DND-41 (cell line): ENCODE measurements at regions not wholly inside any gene's neighbourhood (a gene's known extent, or its start where the extent isn't known, plus 50 kb on each side); places are given as distances from the start of the nearest gene placed in this dataset.
A peak's percentile ranks its signal among the peaks of the same experiment; 100 is the strongest.

Source experiments
- ATAC-seq: fragments of 200-7000 bp; cut with Tn5 transposase; 3 replicates; pipeline ENCODE4 v1.9.1; 2021; ENCODE audit warnings: low read depth; ENCODE audit not compliant: insufficient read depth
- DNase-seq: peaks from one replicate; pipeline ENCODE4 v3.0.0-alpha.2; 2020
- H2AFZ ChIP-seq: 2 replicates; pipeline ENCODE4 v1.6.0; 2012; ENCODE audit warnings: low read depth, low read length
- H3K27ac ChIP-seq: 2 replicates; pipeline ENCODE4 v1.5.1; 2012; ENCODE audit warnings: low read length, inconsistent platforms
- H3K27me3 ChIP-seq: fragments of 200-600 bp; sonication (generic); 2 replicates; pipeline ENCODE4 v1.6.0; 2012; ENCODE audit warnings: low read length, mild to moderate bottlenecking, inconsistent platforms; ENCODE audit not compliant: insufficient read depth, poor library complexity
- H3K36me3 ChIP-seq: 2 replicates; pipeline ENCODE4 v1.5.1; 2012; ENCODE audit warnings: low read length, inconsistent platforms; ENCODE audit not compliant: insufficient read depth
- H3K4me1 ChIP-seq: 2 replicates; pipeline ENCODE4 v1.5.1; 2012; ENCODE audit warnings: mild to moderate bottlenecking, low read length; ENCODE audit not compliant: insufficient read depth
- H3K4me2 ChIP-seq: 2 replicates; pipeline ENCODE4 v1.6.0; 2012; ENCODE audit warnings: mild to moderate bottlenecking, moderate library complexity, low read length, inconsistent platforms; ENCODE audit not compliant: insufficient read depth
- H3K4me3 ChIP-seq, 2 experiments: fragments of 200-600 bp in 1 of 2; shearing (Covaris generic) in 1 of 2; 2 replicates each; pipeline ENCODE4 v1.5.1; 2012 to 2016; ENCODE audit warnings: inconsistent platforms in 2 of 2, low read length in 2 of 2, mild to moderate bottlenecking in 2 of 2, low read depth in 1 of 2, moderate library complexity in 1 of 2
- H3K79me2 ChIP-seq: 2 replicates; pipeline ENCODE4 v1.6.0; 2012; ENCODE audit warnings: low read length, inconsistent platforms; ENCODE audit not compliant: insufficient read depth
- H3K9ac ChIP-seq: 2 replicates; pipeline ENCODE4 v1.6.0; 2012; ENCODE audit warnings: low read depth, mild to moderate bottlenecking, inconsistent platforms, low read length, moderate library complexity
- H3K9me3 ChIP-seq: 2 replicates; pipeline ENCODE4 v1.5.1; 2012; ENCODE audit warnings: low read length, moderate library complexity, mild to moderate bottlenecking, inconsistent platforms; ENCODE audit not compliant: insufficient read depth, severe bottlenecking
- H4K20me1 ChIP-seq: 2 replicates; pipeline ENCODE4 v1.6.0; 2012; ENCODE audit warnings: low read length; ENCODE audit not compliant: insufficient read depth
- EZH2 ChIP-seq: IDR thresholded peaks from 3 replicates; pipeline ENCODE4 v1.6.1; 2012; ENCODE audit warnings: borderline replicate concordance, low read depth, mild to moderate bottlenecking, moderate library complexity, low read length, inconsistent platforms; ENCODE audit not compliant: severe bottlenecking
- TF ChIP-seq, protein P1 (sequence below): IDR thresholded peaks from 2 replicates; pipeline ENCODE4 v1.5.1; 2012; ENCODE audit warnings: borderline replicate concordance, low read length, moderate library complexity, mild to moderate bottlenecking; ENCODE audit not compliant: poor library complexity, severe bottlenecking; ENCODE audit errors: extremely low read depth

DNA sequence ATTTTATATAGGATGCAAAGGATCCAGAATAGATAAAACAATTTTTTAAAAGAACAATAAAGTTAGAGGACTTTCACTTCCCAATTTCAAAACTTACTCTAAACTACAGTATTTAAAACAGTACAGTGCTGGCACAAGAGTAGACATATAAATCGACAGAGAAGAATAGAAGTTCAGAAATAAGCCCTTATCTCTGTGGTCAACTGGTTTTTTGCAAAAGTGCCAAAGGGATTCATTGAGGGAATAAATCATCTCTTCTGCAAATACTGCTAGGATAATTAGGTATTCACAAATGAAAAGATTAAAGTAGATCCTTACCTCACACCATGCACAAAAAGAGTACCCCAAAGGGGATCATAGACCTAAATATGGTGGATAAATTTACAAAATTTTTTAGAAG, 431.0 kb upstream of the HTR2A start:
- H3K4me3 ChIP-seq: no peak overlapping the region
- no peaks in the 10 kb centered on the region for H3K9me3 ChIP-seq
- H3K9ac ChIP-seq: no peak overlapping the region
- H3K27ac ChIP-seq: no peak overlapping the region
- TF ChIP-seq EZH2: no peak
- TF ChIP-seq, protein P1, sequence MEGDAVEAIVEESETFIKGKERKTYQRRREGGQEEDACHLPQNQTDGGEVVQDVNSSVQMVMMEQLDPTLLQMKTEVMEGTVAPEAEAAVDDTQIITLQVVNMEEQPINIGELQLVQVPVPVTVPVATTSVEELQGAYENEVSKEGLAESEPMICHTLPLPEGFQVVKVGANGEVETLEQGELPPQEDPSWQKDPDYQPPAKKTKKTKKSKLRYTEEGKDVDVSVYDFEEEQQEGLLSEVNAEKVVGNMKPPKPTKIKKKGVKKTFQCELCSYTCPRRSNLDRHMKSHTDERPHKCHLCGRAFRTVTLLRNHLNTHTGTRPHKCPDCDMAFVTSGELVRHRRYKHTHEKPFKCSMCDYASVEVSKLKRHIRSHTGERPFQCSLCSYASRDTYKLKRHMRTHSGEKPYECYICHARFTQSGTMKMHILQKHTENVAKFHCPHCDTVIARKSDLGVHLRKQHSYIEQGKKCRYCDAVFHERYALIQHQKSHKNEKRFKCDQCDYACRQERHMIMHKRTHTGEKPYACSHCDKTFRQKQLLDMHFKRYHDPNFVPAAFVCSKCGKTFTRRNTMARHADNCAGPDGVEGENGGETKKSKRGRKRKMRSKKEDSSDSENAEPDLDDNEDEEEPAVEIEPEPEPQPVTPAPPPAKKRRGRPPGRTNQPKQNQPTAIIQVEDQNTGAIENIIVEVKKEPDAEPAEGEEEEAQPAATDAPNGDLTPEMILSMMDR: no peak
- DNase-seq (no peak), ATAC-seq (no peak)
- H3K36me3 ChIP-seq: no peaks in the 10 kb centered on the region
- no peak overlapping the region for H3K4me2 ChIP-seq
- H3K27me3 ChIP-seq: no peaks in the 10 kb centered on the region
- no peaks in the 10 kb centered on the region for H3K4me1 ChIP-seq
- H3K79me2 ChIP-seq: no peaks in the 10 kb centered on the region
- no peak overlapping the region for H2AFZ ChIP-seq
- no peaks in the 10 kb centered on the region for H4K20me1 ChIP-seq

DNA sequence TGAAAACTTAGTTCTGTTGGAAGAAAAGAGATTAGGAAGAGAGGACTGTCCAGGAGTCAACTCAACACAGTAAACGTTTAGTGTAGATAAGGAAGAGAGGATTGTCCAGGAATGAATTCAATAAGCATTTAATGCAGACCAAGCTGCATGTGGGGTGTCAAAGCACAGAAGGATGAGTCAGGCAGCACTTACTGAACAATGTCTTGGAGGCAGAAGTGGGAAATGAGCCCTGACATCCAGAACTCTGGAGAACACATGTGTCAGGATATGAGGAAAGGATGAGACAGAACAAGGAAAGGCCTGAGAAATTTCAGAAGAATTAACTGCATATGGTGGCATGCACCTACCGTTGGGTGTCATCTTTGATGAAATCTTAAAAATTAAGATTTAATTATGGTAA, 429.2 kb upstream of the HTR2A start:
- TF ChIP-seq EZH2: no peak
- TF ChIP-seq, protein P1: no peak
- Histone ChIP-seq H3K9me3 (no peaks in the 10 kb centered on the region), H3K4me3 (no peak overlapping the region), H3K4me1 (no peaks in the 10 kb centered on the region), H3K79me2 (no peaks in the 10 kb centered on the region), H2AFZ (no peak overlapping the region), H4K20me1 (no peaks in the 10 kb centered on the region), H3K27me3 (no peaks in the 10 kb centered on the region), H3K9ac (no peak overlapping the region), H3K27ac (no peak overlapping the region), H3K4me2 (no peak overlapping the region), H3K36me3 (no peaks in the 10 kb centered on the region)
- DNase-seq: no peak
- ATAC-seq: no peak

- Histone ChIP-seq H2AFZ (no peak overlapping the region), H3K9ac (no peak overlapping the region), H3K79me2 (no peaks in the 10 kb centered on the region), H3K4me1 (no peaks in the 10 kb centered on the region), H3K36me3 (no peaks in the 10 kb centered on the region), H3K27me3 (no peaks in the 10 kb centered on the region), H3K9me3 (no peaks in the 10 kb centered on the region), H3K4me2 (no peak overlapping the region), H3K27ac (no peak overlapping the region), H4K20me1 (no peaks in the 10 kb centered on the region), H3K4me3 (no peak overlapping the region)
- ATAC-seq (no peak), DNase-seq (peak; percentile 13)
- TF ChIP-seq, protein P1: no peak
- no peak for TF ChIP-seq EZH2
Measured at GRCh38 chr13:47317356-47317755, 420.5 kb upstream of the HTR2A start.

GRCh38 chr13:47310401-47310800, 413.5 kb upstream of the HTR2A start:
- Histone ChIP-seq H3K4me3 (no peak overlapping the region), H3K9ac (no peak overlapping the region), H3K4me2 (no peak overlapping the region), H4K20me1 (no peaks in the 10 kb centered on the region), H3K27me3 (peaks cover 3% of the 10 kb centered on the region), H3K4me1 (peaks cover 5% of the 10 kb centered on the region; the same call in 1 of the 2 replicates), H3K36me3 (no peaks in the 10 kb centered on the region), H2AFZ (no peak overlapping the region), H3K79me2 (no peaks in the 10 kb centered on the region), H3K27ac (no peak overlapping the region), H3K9me3 (no peaks in the 10 kb centered on the region)
- no peak for TF ChIP-seq EZH2
- TF ChIP-seq, protein P1: no peak
- DNase-seq (peak; percentile 39), ATAC-seq (peak; percentile 75)
